Lower leg skin (tissue), 3 donors: ENCODE measurements at regions not wholly inside any gene's neighbourhood (a gene's known extent, or its start where the extent isn't known, plus 50 kb on each side); places are given as distances from the start of the nearest gene placed in this dataset.

Experiments used
- POLR2A ChIP-seq, 2 donors: fragments of 450-650 bp; IDR thresholded peaks; one replicate each; pipeline ENCODE4 v1.6.1; 2016 to 2017; ENCODE audit warnings: antibody characterized with exemption in 2 of 2, mild to moderate bottlenecking in 1 of 2, moderate library complexity in 1 of 2
- TF ChIP-seq, protein P1 (sequence below), 3 donors: fragments of 450-650 bp; IDR thresholded peaks; one replicate each; pipeline ENCODE4 v1.5.1; 2016; ENCODE audit warnings: antibody characterized with exemption in 3 of 3, mild to moderate bottlenecking in 3 of 3, moderate library complexity in 2 of 3

DNA sequence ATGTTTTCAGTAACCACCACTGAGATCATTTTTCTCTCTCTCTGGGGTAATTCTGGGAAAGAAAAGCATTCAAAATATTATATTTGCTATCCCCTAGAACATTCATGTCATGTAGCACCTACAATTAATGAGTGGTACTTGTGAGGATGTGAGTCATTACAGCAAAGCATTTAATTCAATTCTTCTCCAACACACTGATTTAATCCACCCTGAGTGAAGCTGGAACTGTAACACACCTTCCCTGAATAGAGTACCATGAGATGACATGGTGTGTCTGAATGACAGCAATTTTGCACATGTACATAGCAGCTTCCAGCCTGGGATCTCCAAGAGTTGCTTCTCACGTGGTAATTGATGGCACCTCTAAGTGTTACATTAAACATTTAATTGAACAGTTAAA is 207.1 kb upstream of the SLC14A2 start:
- TF ChIP-seq, protein P1, sequence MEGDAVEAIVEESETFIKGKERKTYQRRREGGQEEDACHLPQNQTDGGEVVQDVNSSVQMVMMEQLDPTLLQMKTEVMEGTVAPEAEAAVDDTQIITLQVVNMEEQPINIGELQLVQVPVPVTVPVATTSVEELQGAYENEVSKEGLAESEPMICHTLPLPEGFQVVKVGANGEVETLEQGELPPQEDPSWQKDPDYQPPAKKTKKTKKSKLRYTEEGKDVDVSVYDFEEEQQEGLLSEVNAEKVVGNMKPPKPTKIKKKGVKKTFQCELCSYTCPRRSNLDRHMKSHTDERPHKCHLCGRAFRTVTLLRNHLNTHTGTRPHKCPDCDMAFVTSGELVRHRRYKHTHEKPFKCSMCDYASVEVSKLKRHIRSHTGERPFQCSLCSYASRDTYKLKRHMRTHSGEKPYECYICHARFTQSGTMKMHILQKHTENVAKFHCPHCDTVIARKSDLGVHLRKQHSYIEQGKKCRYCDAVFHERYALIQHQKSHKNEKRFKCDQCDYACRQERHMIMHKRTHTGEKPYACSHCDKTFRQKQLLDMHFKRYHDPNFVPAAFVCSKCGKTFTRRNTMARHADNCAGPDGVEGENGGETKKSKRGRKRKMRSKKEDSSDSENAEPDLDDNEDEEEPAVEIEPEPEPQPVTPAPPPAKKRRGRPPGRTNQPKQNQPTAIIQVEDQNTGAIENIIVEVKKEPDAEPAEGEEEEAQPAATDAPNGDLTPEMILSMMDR (IDR thresholded peaks at IDR 0.05) = no peak
- TF ChIP-seq POLR2A (IDR thresholded peaks at IDR 0.05) = no peak
